Right atrium auricular region (tissue), 2 donors: ENCODE measurements at regions not wholly inside any gene's neighbourhood (a gene's known extent, or its start where the extent isn't known, plus 50 kb on each side); places are given as distances from the start of the nearest gene placed in this dataset.

ENCODE experiments used
- DNase-seq: peaks from one replicate; pipeline ENCODE4 v3.0.0-alpha.2; 2019; ENCODE audit warnings: low spot score
- H3K27ac ChIP-seq, 2 donors: fragments of 200-600 bp; sonication (generic); 1 replicate in 1 of 2; 2 replicates in 1 of 2; pipeline ENCODE4 v1.5.1; 2016 to 2019
- H3K27me3 ChIP-seq, 2 donors: fragments of 200-600 bp; sonication (generic); one replicate each; pipeline versions ENCODE4 v1.5.1 to v1.6.0; 2017 to 2019
- H3K36me3 ChIP-seq: fragments of 200-600 bp; sonication (generic); one replicate; pipeline ENCODE4 v1.5.1; 2016
- H3K4me1 ChIP-seq, 2 donors: fragments of 200-600 bp; sonication (generic); one replicate each; pipeline versions ENCODE4 v1.5.1 to v1.6.0; 2017 to 2019
- H3K4me3 ChIP-seq, 2 donors: fragments of 200-600 bp; sonication (generic); 1 replicate in 1 of 2; 2 replicates in 1 of 2; pipeline ENCODE4 v1.5.1; 2017 to 2019; ENCODE audit warnings: mild to moderate bottlenecking in 1 of 2, moderate library complexity in 1 of 2
- H3K9me3 ChIP-seq, 2 donors: fragments of 200-600 bp; sonication (generic); one replicate each; pipeline ENCODE4 v1.5.1; 2019
- CTCF ChIP-seq, 2 donors: fragments of 200-600 bp; sonication (generic); IDR thresholded peaks; one replicate each; pipeline ENCODE4 v1.5.1; 2019; ENCODE audit warnings: antibody characterized with exemption in 2 of 2

GRCh38 chr9:81849631-81850259 is 78.5 kb upstream of the SPATA31D4 start:
- Histone ChIP-seq H3K9me3 (no peaks in the 10 kb centered on the region), H3K4me3 (no peak overlapping the region), H3K27me3 (peaks cover 0 to 3% of the 10 kb centered on the region in 2 donors), H3K36me3 (no peaks in the 10 kb centered on the region), H3K4me1 (peaks cover 0 to 12% of the 10 kb centered on the region in 2 donors), H3K27ac (no peak overlapping the region)
- no peak for TF ChIP-seq CTCF (IDR thresholded peaks at IDR 0.05)
- DNase-seq = no peak

GRCh38 chr9:81850724-81851123 is 77.5 kb upstream of the SPATA31D4 start:
- TF ChIP-seq CTCF (IDR thresholded peaks at IDR 0.05) = no peak
- no peak for DNase-seq
- H3K27ac ChIP-seq = no peak overlapping the region
- peaks cover 0 to 12% of the 10 kb centered on the region in 2 donors for H3K4me1 ChIP-seq
- no peak overlapping the region for H3K4me3 ChIP-seq
- H3K9me3 ChIP-seq = no peaks in the 10 kb centered on the region
- H3K27me3 ChIP-seq = peaks cover 0 to 3% of the 10 kb centered on the region in 2 donors
- no peaks in the 10 kb centered on the region for H3K36me3 ChIP-seq

- Histone ChIP-seq H3K27ac (no peak overlapping the region), H3K27me3 (peaks cover 0 to 3% of the 10 kb centered on the region in 2 donors), H3K4me3 (no peak overlapping the region), H3K9me3 (no peaks in the 10 kb centered on the region), H3K4me1 (peaks cover 0 to 12% of the 10 kb centered on the region in 2 donors), H3K36me3 (no peaks in the 10 kb centered on the region)
- no peak for DNase-seq
- no peak for TF ChIP-seq CTCF (IDR thresholded peaks at IDR 0.05)
These were observed 76.9 kb upstream of the SPATA31D4 start for GRCh38 chr9:81851340-81851739.

DNA sequence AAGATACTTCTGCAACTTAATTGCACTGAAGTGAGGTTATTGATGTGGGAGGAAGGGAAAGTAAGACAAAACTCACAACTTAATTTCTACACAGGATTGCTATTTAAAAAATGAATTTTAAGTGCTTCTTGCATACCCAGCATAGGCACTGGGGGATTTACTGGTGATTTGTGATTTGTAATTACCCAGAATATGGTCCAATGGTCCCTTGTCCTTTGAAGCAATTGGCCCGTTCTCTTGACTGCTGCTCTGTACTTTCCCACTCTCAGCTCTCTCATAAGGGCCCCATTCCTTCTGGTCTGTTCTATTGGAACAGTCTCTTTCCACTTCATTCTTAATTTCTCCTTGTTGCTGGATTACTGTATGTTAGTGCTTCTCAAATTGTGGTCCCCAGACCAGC is 75.4 kb upstream of the SPATA31D4 start:
- H3K4me3 ChIP-seq = no peak overlapping the region
- no peaks in the 10 kb centered on the region for H3K9me3 ChIP-seq
- H3K4me1 ChIP-seq = peaks cover 0 to 12% of the 10 kb centered on the region in 2 donors
- no peak overlapping the region for H3K27ac ChIP-seq
- peaks cover 0 to 3% of the 10 kb centered on the region in 2 donors for H3K27me3 ChIP-seq
- no peak for TF ChIP-seq CTCF (IDR thresholded peaks at IDR 0.05)
- no peaks in the 10 kb centered on the region for H3K36me3 ChIP-seq
- no peak for DNase-seq

- no peak overlapping the region for H3K27ac ChIP-seq
- peaks cover 0 to 3% of the 10 kb centered on the region in 2 donors for H3K27me3 ChIP-seq
- no peak overlapping the region for H3K4me3 ChIP-seq
- no peaks in the 10 kb centered on the region for H3K9me3 ChIP-seq
- no peaks in the 10 kb centered on the region for H3K36me3 ChIP-seq
- TF ChIP-seq CTCF (IDR thresholded peaks at IDR 0.05) = no peak
- peaks cover 0 to 11% of the 10 kb centered on the region in 2 donors for H3K4me1 ChIP-seq
- no peak for DNase-seq
These were observed 72.7 kb upstream of the SPATA31D4 start for GRCh38 chr9:81855538-81855937.
